ENCODE measurements at regions not wholly inside any gene's neighbourhood (a gene's known extent, or its start where the extent isn't known, plus 50 kb on each side); places are given as distances from the start of the nearest gene placed in this dataset.

DNA sequence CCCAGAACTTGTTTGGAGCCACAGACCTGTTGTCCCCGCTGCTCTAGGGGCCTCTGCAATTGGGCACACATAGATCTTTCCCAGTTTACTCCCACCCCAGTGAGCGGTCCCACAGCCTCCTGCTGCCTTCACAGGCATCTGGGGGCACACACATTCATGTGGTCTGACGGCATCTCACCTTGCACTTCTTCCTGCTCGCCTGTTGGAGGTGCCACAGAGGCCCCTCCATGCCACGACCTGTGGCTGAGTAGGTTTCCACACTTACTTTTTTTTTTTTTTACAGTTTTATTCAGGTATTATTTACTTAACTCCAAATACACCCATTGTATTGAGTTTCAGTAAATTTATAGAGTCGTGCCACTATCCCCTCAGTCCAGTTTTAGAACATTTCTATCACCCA lies 68.9 kb upstream of the SEPTIN5 start:
- Histone ChIP-seq H3K9me3 (peaks cover 24% of the 10 kb centered on the region), H3K36me3 (replicated peaks) (no peaks in the 10 kb centered on the region), H3K4me1 (no peaks in the 10 kb centered on the region), H3K27me3 (ENCODE audit: low read depth) (no peaks in the 10 kb centered on the region), H3K4me3 (no peak overlapping the region)
- no peak for DNase-seq (ENCODE audit: low spot score in 2 of 2)
- in situ Hi-C loops (cut with MboI; ENCODE audit: low sequenced_read_pairs), result no loop called here

DNA sequence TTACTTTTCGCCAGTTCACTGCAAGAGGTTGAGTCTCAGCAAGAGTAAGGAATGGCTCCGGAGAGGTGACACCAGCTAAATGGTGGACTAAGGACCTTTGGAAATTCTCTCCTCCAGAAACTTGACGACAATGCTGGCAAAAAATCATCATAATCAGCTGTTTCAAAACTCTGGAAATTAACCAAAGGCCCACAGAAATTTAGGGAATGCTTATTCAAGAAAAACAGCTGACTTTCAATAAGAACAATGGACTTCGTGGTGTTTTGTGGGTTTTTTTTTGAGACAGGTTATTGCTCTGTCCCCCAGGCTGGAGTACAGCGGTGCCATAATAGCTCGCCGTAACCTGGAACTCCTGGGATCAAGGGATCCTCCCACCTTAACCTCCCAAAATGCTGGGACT lies 68.4 kb upstream of the SEPTIN5 start:
- Histone ChIP-seq H3K27me3 (ENCODE audit: low read depth) (no peaks in the 10 kb centered on the region), H3K4me3 (no peak overlapping the region), H3K36me3 (replicated peaks) (no peaks in the 10 kb centered on the region), H3K4me1 (no peaks in the 10 kb centered on the region; the same call in 1 of the 2 replicates), H3K9me3 (peaks cover 24% of the 10 kb centered on the region)
- no peak for DNase-seq (ENCODE audit: low spot score in 2 of 2)
- in situ Hi-C loops (cut with MboI; ENCODE audit: low sequenced_read_pairs), result no loop called here

DNA sequence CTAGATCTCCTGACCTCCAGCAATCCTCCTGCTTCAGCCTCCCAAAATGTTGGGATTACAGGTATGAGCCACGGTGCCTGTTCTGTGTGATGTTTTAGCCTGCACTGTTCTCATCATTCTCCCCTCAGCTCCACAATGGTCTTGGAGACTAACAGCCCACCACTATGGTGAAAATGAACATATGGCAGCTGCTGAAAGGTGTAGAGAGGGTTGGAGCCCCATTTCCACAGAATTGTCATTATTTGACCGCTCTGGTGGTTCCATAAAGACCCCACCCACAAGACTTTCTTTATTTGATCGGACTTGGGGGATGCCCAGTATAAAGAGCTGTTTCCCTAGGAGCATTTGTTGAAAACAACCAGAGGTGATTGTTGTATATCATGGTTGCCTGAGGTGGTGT lies 67.9 kb upstream of the SEPTIN5 start:
- Histone ChIP-seq H3K4me3 (no peak overlapping the region), H3K4me1 (no peaks in the 10 kb centered on the region; the same call in 1 of the 2 replicates), H3K36me3 (replicated peaks) (no peaks in the 10 kb centered on the region), H3K9me3 (peaks cover 24% of the 10 kb centered on the region), H3K27me3 (ENCODE audit: low read depth) (no peaks in the 10 kb centered on the region)
- in situ Hi-C loops (cut with MboI; ENCODE audit: low sequenced_read_pairs), result no loop called here
- no peak for DNase-seq (ENCODE audit: low spot score in 2 of 2)

DNA sequence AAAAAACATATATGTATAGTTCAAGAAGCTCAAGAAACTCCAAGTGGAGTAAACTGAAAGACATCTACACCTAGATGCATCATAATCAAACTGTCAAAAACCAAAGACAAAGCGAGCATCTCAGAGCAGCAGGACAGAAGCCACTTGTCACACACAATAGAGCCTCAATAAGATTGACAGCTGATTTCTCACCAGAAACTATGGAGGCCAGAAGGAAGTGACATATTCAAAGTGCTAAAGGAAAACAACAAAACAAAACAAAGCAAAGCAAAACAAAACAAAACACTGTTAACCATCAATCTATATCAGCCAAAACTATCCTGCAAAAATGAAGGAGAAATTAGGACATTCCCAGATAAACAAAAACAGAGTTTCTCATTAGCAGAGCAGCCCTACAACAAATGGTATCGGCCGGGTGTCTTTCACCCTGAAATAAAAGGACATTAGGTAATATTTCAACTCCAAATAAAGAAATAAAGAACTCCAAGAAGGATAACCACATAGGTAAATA lies 65.8 kb upstream of the SEPTIN5 start:
- Histone ChIP-seq H3K9me3 (peaks cover 24% of the 10 kb centered on the region), H3K27me3 (ENCODE audit: low read depth) (no peaks in the 10 kb centered on the region; the same call in 1 of the 2 replicates), H3K4me1 (peaks cover 3% of the 10 kb centered on the region; the same call in 1 of the 2 replicates), H3K36me3 (replicated peaks) (no peaks in the 10 kb centered on the region), H3K4me3 (no peak overlapping the region)
- DNase-seq (ENCODE audit: low spot score in 2 of 2), result no peak
- in situ Hi-C loops (cut with MboI; ENCODE audit: low sequenced_read_pairs), result no loop called here

DNA sequence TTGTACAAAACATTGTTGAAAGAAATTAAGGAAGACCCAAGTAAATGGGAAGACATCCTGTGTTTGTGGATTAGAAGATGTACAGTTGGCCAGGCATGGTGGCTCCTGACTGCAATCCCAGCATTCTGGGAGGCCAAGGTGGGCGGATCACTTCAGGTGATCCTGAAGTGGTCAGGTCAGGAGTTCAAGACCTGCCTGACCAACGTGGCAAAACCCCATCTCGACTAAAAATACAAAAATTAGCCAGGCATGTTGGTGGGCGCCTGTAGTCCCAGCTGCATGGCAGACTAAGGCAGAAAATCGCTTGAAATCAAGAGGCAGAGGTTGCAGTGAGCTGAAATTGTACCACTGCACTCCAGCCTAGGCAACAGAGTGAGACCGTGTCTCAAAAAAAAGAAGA lies 62.0 kb upstream of the SEPTIN5 start:
- Histone ChIP-seq H3K4me3 (no peak overlapping the region), H3K4me1 (peaks cover 14% of the 10 kb centered on the region), H3K36me3 (replicated peaks) (no peaks in the 10 kb centered on the region), H3K27me3 (ENCODE audit: low read depth) (no peaks in the 10 kb centered on the region; the same call in 1 of the 2 replicates), H3K9me3 (peaks cover 15% of the 10 kb centered on the region)
- in situ Hi-C loops (cut with MboI; ENCODE audit: low sequenced_read_pairs), result no loop called here
- DNase-seq (ENCODE audit: low spot score in 2 of 2), result no peak

DNA sequence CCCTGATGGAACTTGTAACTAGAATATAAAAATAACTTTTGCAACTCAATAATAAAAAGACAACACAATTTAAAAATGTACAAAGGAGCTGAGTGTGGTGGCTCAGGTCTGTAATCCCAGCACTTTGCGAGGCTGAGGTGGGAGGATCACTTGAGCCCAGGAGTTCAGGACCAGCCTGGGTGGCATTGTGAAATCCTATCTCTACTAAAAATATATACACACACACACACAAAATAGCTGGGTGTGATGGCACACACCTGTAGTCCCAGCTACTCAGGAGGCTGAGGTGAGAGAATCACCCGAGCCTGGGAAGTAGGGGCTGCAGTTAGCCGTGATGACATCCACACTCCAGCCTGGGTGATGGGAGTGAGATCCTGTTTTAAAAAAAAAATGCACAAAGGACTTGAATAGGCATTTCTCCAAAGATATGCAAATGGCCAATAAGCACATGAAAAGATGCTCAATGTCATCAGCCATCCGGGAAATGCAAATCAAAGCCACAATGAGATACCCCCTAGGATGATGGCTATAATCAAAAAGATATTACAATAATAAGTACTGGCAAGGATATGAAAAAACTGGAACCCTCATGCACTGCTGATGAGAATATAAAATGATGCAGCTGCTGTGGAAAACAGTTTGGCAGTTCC lies 59.8 kb upstream of the SEPTIN5 start:
- peaks cover 14% of the 10 kb centered on the region for H3K4me1 ChIP-seq
- H3K27me3 ChIP-seq (ENCODE audit: low read depth), result no peaks in the 10 kb centered on the region; the same call in 1 of the 2 replicates
- no peak overlapping the region for H3K4me3 ChIP-seq
- H3K9me3 ChIP-seq, result no peaks in the 10 kb centered on the region
- no peaks in the 10 kb centered on the region for H3K36me3 ChIP-seq (replicated peaks)
- in situ Hi-C loops (cut with MboI; ENCODE audit: low sequenced_read_pairs), result no loop called here
- DNase-seq (ENCODE audit: low spot score in 2 of 2), result peak; percentile 53 to 80

DNA sequence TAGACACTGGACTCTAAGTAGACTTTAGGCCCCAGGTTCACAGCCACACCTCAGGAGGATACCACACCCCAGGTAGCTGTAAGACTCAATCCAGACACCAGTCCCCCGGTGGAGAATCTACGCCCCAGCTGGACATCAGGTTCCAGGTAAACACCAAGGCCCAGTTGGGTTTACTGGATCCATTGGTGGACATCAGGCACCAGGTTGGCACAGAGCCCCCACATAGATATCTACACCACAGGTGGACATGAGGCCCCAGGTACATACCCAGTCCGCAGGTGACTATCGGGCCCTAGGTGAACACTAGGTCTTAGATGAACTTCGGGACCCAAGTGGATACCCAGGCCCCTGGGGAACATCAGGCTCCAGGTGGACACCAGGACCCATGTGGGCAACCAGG lies 58.9 kb upstream of the SEPTIN5 start:
- H3K4me1 ChIP-seq, result peaks cover 14% of the 10 kb centered on the region
- in situ Hi-C loops (cut with MboI; ENCODE audit: low sequenced_read_pairs), result loop anchor here (5.0 kb wide), 1 partner anchor 52 kb away; no protein-coding TSS in a partner anchor
- H3K36me3 ChIP-seq (replicated peaks), result no peaks in the 10 kb centered on the region
- DNase-seq (ENCODE audit: low spot score in 2 of 2), result no peak
- no peaks in the 10 kb centered on the region for H3K9me3 ChIP-seq
- no peaks in the 10 kb centered on the region; the same call in 1 of the 2 replicates for H3K27me3 ChIP-seq (ENCODE audit: low read depth)
- H3K4me3 ChIP-seq, result no peak overlapping the region

DNA sequence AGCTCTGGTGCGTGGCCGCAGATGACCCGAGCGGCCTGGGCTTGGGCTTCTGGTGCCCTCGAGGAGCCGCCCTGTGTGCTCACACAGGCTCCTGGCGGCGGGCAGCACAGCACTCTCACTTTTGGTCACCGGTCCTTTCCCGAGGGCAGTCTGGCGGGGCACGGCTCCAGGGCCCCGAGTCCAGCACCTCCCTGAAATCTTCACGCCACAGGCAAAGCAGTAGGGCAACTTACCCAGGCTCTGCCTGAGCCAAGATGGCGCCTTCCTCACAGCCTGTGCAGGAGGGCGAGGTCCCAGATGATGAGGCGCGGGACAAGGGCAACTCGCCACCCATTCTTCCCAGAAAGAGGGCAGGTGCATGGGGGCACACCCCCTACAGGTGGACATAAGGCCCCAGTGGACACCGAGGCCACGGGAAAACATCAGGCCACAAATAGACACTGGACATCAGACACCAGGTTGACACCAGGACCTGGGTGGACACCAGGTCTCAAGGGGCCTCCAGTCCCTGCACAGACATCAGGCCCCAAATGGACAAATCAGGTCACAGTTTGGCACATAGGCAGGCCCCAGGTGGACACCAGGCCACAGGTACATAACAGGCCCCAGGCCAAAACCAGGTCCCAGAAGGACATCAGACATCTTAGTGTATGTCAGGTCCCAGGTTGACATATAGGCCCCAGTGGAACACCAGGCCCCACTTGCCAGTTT lies 57.6 kb upstream of the SEPTIN5 start:
- in situ Hi-C loops (cut with MboI; ENCODE audit: low sequenced_read_pairs), result loop anchor here (5.0 kb wide), 1 partner anchor 51 kb away; no protein-coding TSS in a partner anchor

DNA sequence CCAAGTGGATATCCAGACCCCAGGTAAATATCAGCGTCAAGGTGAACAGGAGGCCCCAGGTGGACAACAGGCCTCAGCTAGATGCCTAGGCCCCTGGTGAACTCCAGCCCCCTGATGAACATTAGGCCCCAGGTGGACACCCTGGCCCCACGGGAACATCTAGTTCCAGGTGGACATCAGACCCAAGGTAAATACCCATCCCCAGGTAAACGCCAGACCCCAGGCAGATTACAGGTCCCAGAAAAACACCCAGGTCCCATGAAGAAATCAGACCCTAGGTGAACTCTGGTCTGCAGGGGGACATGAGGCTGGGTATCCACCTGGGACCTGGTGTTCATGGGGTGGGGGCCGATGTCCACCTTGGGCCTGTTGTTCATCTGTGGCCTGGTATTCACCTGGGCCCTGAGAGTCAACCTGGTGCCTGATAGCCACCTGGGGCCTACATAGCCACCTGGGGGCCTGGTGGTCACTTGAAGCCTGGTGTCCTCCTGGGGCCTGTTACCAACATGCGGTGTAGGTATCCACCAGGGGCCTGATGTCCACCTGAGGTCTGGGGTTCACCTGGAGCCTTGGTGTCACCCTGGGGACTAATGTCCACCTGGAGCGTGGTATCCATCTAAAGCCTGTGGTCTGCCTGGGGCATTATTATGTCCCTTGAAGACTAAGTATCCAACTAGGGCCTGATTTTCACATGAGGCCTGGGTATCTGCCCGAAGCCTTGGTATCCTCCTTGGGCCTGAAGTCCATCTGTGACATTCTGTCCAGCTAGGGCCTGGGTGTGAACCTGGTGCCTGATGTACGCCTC lies 56.8 kb upstream of the SEPTIN5 start:
- peaks cover 11% of the 10 kb centered on the region for H3K4me1 ChIP-seq
- H3K9me3 ChIP-seq, result no peaks in the 10 kb centered on the region
- H3K36me3 ChIP-seq (replicated peaks), result no peaks in the 10 kb centered on the region
- DNase-seq (ENCODE audit: low spot score in 2 of 2), result no peak
- H3K4me3 ChIP-seq, result no peak overlapping the region
- in situ Hi-C loops (cut with MboI; ENCODE audit: low sequenced_read_pairs), result loop anchor here (5.0 kb wide), 1 partner anchor 50 kb away; no protein-coding TSS in a partner anchor
- no peaks in the 10 kb centered on the region; the same call in 1 of the 2 replicates for H3K27me3 ChIP-seq (ENCODE audit: low read depth)

More for the DNA sequence above, 57.6 kb upstream of the SEPTIN5 start:
- Histone ChIP-seq H3K4me1 (peaks cover 12% of the 10 kb centered on the region), H3K9me3 (no peaks in the 10 kb centered on the region), H3K4me3 (no peak overlapping the region), H3K27me3 (ENCODE audit: low read depth) (no peaks in the 10 kb centered on the region; the same call in 1 of the 2 replicates), H3K36me3 (replicated peaks) (no peaks in the 10 kb centered on the region)
- no peak for DNase-seq (ENCODE audit: low spot score in 2 of 2)

DNA sequence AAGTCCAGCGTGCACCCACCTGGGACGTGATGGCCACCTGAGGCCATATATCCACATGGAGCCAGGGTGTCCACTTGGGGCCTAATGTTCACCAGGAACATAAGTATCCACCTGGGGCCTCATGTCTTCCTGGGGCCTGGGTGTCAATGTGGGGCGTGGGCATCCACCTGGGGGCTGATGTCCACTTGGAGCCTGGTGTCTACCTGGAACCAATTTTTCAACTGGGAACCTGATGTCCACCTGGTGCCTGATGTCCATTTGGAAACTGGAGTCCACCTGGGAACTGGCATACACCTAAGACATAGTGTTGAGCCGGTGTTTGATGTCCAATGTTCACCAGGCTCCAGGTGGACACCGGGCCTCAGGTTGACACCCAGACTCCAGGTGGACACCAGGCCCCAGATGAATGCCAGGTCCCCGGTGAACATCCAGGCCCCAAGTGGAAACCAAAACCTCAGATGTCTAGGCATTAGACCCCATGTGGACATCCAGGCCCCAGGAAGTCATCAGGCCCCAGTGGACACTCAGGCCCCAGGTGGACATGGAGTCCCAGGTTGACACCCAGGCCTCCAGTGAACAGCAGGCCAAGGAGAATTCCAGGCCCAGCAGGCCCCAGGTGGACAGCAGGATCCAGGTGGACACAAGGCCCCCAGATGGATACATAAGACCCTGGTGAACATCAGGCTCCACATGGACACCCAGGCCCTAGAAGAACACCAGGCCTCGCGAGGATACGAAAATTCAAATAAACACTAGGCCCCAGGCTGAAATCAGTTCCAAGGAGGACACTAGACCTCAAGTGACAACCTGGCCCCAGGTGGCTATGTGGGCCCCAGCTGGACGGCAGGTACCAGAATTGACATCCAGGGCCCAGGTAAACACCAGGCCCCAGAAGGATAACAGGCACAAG lies 56.0 kb upstream of the SEPTIN5 start:
- in situ Hi-C loops (cut with MboI; ENCODE audit: low sequenced_read_pairs), result loop anchor here (5.0 kb wide), 1 partner anchor 49 kb away; no protein-coding TSS in a partner anchor
- H3K27me3 ChIP-seq (ENCODE audit: low read depth), result no peaks in the 10 kb centered on the region

DNA sequence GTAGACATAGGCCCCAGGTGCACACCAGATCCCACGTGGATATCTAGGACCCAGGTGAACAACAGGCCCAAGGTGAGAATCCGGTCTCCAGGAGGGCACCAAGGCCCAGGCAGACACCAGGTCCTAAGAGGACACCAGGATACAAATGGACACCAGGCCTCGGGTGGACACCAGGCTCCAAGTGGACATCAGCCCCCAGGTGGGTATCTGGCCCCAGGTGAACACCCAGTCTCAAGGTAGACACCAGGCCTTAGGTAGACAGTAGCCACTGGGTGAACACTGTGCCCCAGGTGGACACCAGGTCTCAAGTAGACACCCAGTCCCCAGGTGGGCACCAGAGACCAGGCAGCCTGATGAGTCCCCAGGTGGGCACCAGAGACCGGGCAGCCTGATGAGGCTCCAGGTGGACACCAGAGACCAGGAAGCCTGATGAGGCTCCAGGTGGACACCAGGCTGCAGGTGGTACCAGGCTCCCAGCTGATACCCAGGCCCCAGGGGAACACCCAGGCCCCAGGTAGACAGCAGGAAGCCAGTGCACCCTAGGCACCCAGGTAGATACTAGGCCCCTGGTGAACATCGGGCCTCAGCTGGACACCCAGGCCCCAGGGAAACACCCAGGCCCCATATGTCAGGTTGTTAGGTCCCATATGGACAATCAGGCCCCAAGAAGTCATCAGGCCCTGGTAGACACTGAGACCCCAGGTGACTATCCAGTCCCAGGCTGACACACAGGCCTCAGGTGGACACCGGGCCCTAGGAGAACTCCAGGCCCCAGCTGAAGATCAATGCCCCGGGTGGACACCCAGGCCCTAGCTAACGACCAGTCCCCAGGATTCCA lies 55.1 kb upstream of the SEPTIN5 start:
- in situ Hi-C loops (cut with MboI; ENCODE audit: low sequenced_read_pairs), result loop anchor here (5.0 kb wide), 1 partner anchor 48 kb away; no protein-coding TSS in a partner anchor
- no peaks in the 10 kb centered on the region for H3K27me3 ChIP-seq (ENCODE audit: low read depth)
- no peaks in the 10 kb centered on the region for H3K9me3 ChIP-seq
- H3K36me3 ChIP-seq (replicated peaks), result no peaks in the 10 kb centered on the region
- H3K4me3 ChIP-seq, result no peak overlapping the region
- DNase-seq (ENCODE audit: low spot score in 2 of 2), result no peak
- peaks cover 10% of the 10 kb centered on the region for H3K4me1 ChIP-seq

More for the DNA sequence above, 56.0 kb upstream of the SEPTIN5 start:
- peaks cover 11% of the 10 kb centered on the region for H3K4me1 ChIP-seq
- no peaks in the 10 kb centered on the region for H3K36me3 ChIP-seq (replicated peaks)
- H3K9me3 ChIP-seq, result no peaks in the 10 kb centered on the region
- H3K4me3 ChIP-seq, result no peak overlapping the region
- DNase-seq (ENCODE audit: low spot score in 2 of 2), result no peak

DNA sequence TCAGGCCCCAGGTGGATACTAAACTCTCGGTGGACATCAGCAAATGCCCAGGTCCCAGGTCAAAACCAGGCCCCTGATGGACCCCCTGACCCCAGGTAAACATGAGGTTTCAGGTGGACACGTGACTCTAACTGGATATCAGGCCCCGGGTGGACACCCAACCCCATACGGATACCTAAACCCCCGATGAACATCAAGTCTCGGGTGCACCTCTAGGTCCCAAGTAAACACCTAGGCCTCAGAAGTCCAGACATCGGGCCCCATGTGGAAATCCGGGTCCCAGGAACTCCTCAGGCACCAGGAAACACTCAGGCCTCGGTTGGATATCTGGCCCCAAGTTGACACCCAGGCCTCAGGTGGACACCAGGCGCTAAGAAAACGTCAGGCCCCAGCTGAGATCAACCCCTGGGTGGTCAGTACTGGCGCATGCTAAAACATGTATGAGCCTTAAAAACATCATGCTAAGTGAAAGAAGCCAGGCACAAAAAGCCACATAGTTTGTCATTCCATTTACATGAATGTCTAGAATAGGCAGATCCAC lies 54.4 kb upstream of the SEPTIN5 start:
- Histone ChIP-seq H3K27me3 (ENCODE audit: low read depth) (no peaks in the 10 kb centered on the region), H3K4me3 (no peak overlapping the region), H3K36me3 (replicated peaks) (no peaks in the 10 kb centered on the region), H3K9me3 (no peaks in the 10 kb centered on the region), H3K4me1 (peaks cover 3% of the 10 kb centered on the region)
- DNase-seq (ENCODE audit: low spot score in 2 of 2), result no peak
- in situ Hi-C loops (cut with MboI; ENCODE audit: low sequenced_read_pairs), result loop anchor here (5.0 kb wide), 1 partner anchor 47 kb away; no protein-coding TSS in a partner anchor

Measured in HAP-1 (cell line).